ENCODE measurements at regions not wholly inside any gene's neighbourhood (a gene's known extent, or its start where the extent isn't known, plus 50 kb on each side); places are given as distances from the start of the nearest gene placed in this dataset.

DNA sequence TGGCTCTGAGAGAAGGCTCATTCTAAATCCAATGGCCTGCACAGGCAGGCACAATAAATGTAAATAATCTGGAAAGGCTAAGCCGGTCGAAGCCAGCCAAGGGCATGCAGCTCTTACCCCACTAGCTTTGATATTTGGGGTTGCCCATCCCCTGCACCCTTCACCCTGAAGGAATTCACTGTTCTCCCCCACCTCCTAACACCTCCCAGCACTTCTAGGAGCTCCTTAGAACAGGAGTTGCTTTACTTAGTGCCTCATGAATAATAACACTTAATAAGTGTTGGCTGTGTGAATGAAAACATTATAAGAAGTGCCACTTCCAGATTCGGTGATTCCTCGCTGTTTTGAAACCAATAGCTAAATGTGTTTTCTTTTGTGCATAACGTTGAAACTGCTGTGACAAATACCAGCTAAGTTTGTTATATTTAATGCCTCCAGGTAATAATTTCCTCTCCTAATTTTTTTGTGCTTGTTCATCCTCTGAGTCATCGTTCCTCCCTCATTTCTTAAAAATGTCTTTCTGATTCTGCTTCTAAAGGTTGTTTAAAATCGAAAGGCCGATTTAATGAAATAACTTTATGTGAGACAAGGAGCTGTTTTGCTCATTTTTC is 458.8 kb downstream of the METTL4 start:
- TF ChIP-seq GATA2 (IDR thresholded peaks at IDR 0.05; ENCODE audit: low read depth, low read length) = no peak
- TF ChIP-seq GATA3 (IDR thresholded peaks at IDR 0.05; ENCODE audit: low read depth, low read length) = no peak
